CD14-positive monocyte (primary cell): ENCODE measurements at regions not wholly inside any gene's neighbourhood (a gene's known extent, or its start where the extent isn't known, plus 50 kb on each side); places are given as distances from the start of the nearest gene placed in this dataset.

Experiments
- DNase-seq, 3 donors: peaks; one replicate each; pipeline ENCODE4 v3.0.0-alpha.2; 2011 to 2022
- H2AFZ ChIP-seq: 2 replicates; pipeline ENCODE4 v1.6.0; 2012; ENCODE audit warnings: mild to moderate bottlenecking, low read depth, low read length, inconsistent platforms; ENCODE audit not compliant: insufficient read depth, poor library complexity, severe bottlenecking
- H3K27ac ChIP-seq, 2 donors: 1 replicate in 1 of 2; 2 replicates in 1 of 2; pipeline ENCODE4 v1.5.1; 2012 to 2013; ENCODE audit warnings: low read length in 2 of 2, control low read depth in 1 of 2, inconsistent platforms in 1 of 2, low read depth in 1 of 2, mild to moderate bottlenecking in 1 of 2
- H3K27me3 ChIP-seq, 2 donors: one replicate each; pipeline versions ENCODE4 v1.6.0 to v1.6.1; 2011 to 2013; ENCODE audit warnings: low read length in 2 of 2; ENCODE audit not compliant: control insufficient read depth in 2 of 2, insufficient read depth in 2 of 2
- H3K36me3 ChIP-seq, 2 donors: replicated peaks in 1 of 2; 1 replicate in 1 of 2; 2 replicates in 1 of 2; pipeline versions ENCODE4 v1.5.1 to v1.6.1; 2012 to 2013; ENCODE audit warnings: low read length in 2 of 2, control low read depth in 1 of 2, inconsistent platforms in 1 of 2, mild to moderate bottlenecking in 1 of 2; ENCODE audit not compliant: insufficient read depth in 2 of 2, control insufficient read depth in 1 of 2
- H3K4me1 ChIP-seq, 2 donors: 1 replicate in 1 of 2; 2 replicates in 1 of 2; pipeline versions ENCODE4 v1.5.1 to v1.6.1; 2012 to 2013; ENCODE audit warnings: low read length in 2 of 2, control low read depth in 1 of 2, inconsistent platforms in 1 of 2, mild to moderate bottlenecking in 1 of 2, moderate library complexity in 1 of 2; ENCODE audit not compliant: insufficient read depth in 2 of 2, control insufficient read depth in 1 of 2
- H3K4me2 ChIP-seq: replicated peaks from 2 replicates; pipeline ENCODE3; 2012; ENCODE audit warnings: low read length, moderate library complexity, mild to moderate bottlenecking; ENCODE audit not compliant: poor library complexity, severe bottlenecking; ENCODE audit errors: extremely low read depth
- H3K4me3 ChIP-seq, 3 experiments: fragments of 200-600 bp in 1 of 3; sonication (generic) in 1 of 3; replicated peaks in 1 of 3; 1 replicate in 2 of 3; 2 replicates in 1 of 3; pipeline ENCODE4 v1.5.1; 2011 to 2013; ENCODE audit warnings: low read length in 3 of 3, mild to moderate bottlenecking in 3 of 3, control low read depth in 2 of 3, low read depth in 2 of 3, inconsistent platforms in 1 of 3, moderate library complexity in 1 of 3
- H3K79me2 ChIP-seq: 2 replicates; pipeline ENCODE4 v1.6.0; 2012; ENCODE audit warnings: mild to moderate bottlenecking, control low read depth, inconsistent platforms, low read length, moderate library complexity; ENCODE audit not compliant: insufficient read depth
- H3K9ac ChIP-seq: 2 replicates; pipeline ENCODE4 v1.6.0; 2017; ENCODE audit warnings: low read length, mild to moderate bottlenecking; ENCODE audit not compliant: insufficient read depth, poor library complexity, severe bottlenecking
- H3K9me3 ChIP-seq, 2 donors: replicated peaks in 1 of 2; 1 replicate in 1 of 2; 2 replicates in 1 of 2; pipeline versions ENCODE4 v1.5.1 to v1.6.1; 2012 to 2013; ENCODE audit warnings: low read length in 2 of 2, control low read depth in 1 of 2; ENCODE audit not compliant: control insufficient read depth in 1 of 2, insufficient read depth in 1 of 2
- H4K20me1 ChIP-seq: 2 replicates; pipeline ENCODE4 v1.6.0; 2012; ENCODE audit warnings: mild to moderate bottlenecking, low read length, control low read depth, moderate library complexity; ENCODE audit not compliant: insufficient read depth
- H3K27ac Mint-ChIP-seq, 7 donors: one replicate each; pipeline ENCODE4 v1.8.0; 2020; ENCODE audit warnings: mild to moderate bottlenecking in 7 of 7, mixed read lengths in 7 of 7, moderate library complexity in 6 of 7, inconsistent platforms in 2 of 7
- H3K27me3 Mint-ChIP-seq, 3 donors: one replicate each; pipeline ENCODE4 v1.8.0; 2021 to 2022; ENCODE audit warnings: low read depth in 3 of 3, mild to moderate bottlenecking in 3 of 3, mixed read lengths in 3 of 3, moderate library complexity in 3 of 3, inconsistent platforms in 1 of 3
- H3K36me3 Mint-ChIP-seq, 2 donors: one replicate each; pipeline ENCODE4 v1.8.0; 2020; ENCODE audit warnings: mixed read lengths in 2 of 2, inconsistent platforms in 1 of 2, mild to moderate bottlenecking in 1 of 2
- H3K4me1 Mint-ChIP-seq: one replicate; pipeline ENCODE4 v1.8.0; 2020; ENCODE audit warnings: mild to moderate bottlenecking, mixed read lengths
- H3K4me3 Mint-ChIP-seq, 2 donors: one replicate each; pipeline ENCODE4 v1.8.0; 2020; ENCODE audit warnings: mild to moderate bottlenecking in 2 of 2, mixed read lengths in 2 of 2, moderate library complexity in 1 of 2
- H3K9me3 Mint-ChIP-seq, 7 donors: one replicate each; pipeline ENCODE4 v1.8.0; 2020 to 2022; ENCODE audit warnings: mixed read lengths in 7 of 7, mild to moderate bottlenecking in 6 of 7, moderate library complexity in 6 of 7, inconsistent platforms in 2 of 7
- WGBS: methylation state at CpG from one replicate; pipeline ENCODE4 v1.1.5; 2013; ENCODE audit warnings: missing lambda C conversion rate; ENCODE audit not compliant: insufficient coverage; 5-methylcytosine and 5-hydroxymethylcytosine counted together
- intact Hi-C, 2 donors: fragments of 100-400 bp; cut with micrococcal nuclease; formaldehyde crosslinking; loops; one replicate each; pipeline versions ENCODE4 v1.15.0 to v1.15.1; 2023
- TF ChIP-seq, protein P1 (sequence below): fragments of 200-600 bp; IDR thresholded peaks from one replicate; pipeline ENCODE4 v1.8.0; 2022; ENCODE audit warnings: antibody characterized with exemption, mild to moderate bottlenecking

DNA sequence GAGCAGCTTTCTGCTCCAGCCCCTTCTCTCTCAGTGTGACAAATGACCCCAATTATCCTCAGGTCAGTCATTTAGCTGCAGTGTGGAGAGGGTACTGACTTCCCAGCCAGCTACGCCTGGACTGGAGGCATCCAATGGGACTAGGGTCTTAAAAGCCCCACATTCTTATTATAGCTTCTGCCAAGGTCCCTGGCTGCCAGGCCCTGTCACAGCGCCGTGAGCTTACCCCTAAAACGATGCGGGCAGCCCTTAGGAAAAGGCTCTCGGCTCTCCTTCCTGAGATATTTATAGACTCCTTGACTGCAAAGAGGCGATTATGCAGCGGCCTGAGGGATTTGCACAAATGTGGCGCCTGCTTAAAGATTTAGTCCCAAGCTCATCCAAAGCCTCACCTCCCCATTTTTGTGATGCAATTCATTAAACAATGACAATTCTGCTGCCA, 69.2 kb upstream of the EDAR start:
- peaks cover 0 to 2% (median 0%) of the 10 kb centered on the region in 7 donors for H3K9me3 Mint-ChIP-seq
- Histone ChIP-seq H2AFZ (no peak overlapping the region), H3K79me2 (no peaks in the 10 kb centered on the region), H3K4me3 (no peak overlapping the region), H3K36me3 (no peaks in the 10 kb centered on the region), H4K20me1 (no peaks in the 10 kb centered on the region), H3K4me2 (no peak overlapping the region), H3K9me3 (no peaks in the 10 kb centered on the region), H3K27ac (no peak overlapping the region), H3K4me1 (no peaks in the 10 kb centered on the region), H3K9ac (no peak overlapping the region), H3K27me3 (no peaks in the 10 kb centered on the region)
- 24% methylated on average over 8 of the region's 9 CpGs for WGBS
- no peak overlapping the region for H3K4me3 Mint-ChIP-seq
- H3K27me3 Mint-ChIP-seq: peaks cover 0 to 1% (median 0%) of the 10 kb centered on the region in 3 donors
- no peaks in the 10 kb centered on the region for H3K4me1 Mint-ChIP-seq
- TF ChIP-seq, protein P1, sequence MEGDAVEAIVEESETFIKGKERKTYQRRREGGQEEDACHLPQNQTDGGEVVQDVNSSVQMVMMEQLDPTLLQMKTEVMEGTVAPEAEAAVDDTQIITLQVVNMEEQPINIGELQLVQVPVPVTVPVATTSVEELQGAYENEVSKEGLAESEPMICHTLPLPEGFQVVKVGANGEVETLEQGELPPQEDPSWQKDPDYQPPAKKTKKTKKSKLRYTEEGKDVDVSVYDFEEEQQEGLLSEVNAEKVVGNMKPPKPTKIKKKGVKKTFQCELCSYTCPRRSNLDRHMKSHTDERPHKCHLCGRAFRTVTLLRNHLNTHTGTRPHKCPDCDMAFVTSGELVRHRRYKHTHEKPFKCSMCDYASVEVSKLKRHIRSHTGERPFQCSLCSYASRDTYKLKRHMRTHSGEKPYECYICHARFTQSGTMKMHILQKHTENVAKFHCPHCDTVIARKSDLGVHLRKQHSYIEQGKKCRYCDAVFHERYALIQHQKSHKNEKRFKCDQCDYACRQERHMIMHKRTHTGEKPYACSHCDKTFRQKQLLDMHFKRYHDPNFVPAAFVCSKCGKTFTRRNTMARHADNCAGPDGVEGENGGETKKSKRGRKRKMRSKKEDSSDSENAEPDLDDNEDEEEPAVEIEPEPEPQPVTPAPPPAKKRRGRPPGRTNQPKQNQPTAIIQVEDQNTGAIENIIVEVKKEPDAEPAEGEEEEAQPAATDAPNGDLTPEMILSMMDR: no peak
- no peak overlapping the region for H3K27ac Mint-ChIP-seq
- no peaks in the 10 kb centered on the region for H3K36me3 Mint-ChIP-seq
- intact Hi-C loops: no loop called here
- no peak for DNase-seq

DNA sequence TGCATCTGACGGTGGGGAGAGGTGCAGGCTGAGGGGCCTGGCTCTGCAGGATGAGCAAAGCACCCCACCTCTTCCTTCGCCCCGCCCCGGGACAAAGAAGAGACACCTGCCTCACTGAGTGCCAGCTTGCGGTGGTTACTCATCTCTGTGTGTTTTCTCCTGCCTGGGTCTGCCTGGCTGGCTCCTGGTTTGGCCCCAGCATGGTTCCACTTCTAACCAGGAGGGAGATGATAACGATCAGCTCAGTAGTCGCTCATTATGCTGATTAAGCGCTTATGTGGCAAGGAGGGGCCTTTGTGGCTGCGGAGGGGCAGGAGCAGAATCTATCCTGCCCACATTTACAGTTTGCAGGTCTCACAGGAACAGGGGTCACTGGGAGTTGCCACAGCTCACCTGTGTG, 68.7 kb upstream of the EDAR start:
- no peaks in the 10 kb centered on the region for H3K4me1 ChIP-seq
- 60% methylated on average over 8 of the region's 9 CpGs for WGBS
- Mint-ChIP-seq H3K9me3 (peaks cover 0 to 2% (median 0%) of the 10 kb centered on the region in 7 donors), H3K4me1 (no peaks in the 10 kb centered on the region), H3K36me3 (no peaks in the 10 kb centered on the region), H3K27me3 (peaks cover 0 to 2% (median 1%) of the 10 kb centered on the region in 3 donors), H3K4me3 (no peak overlapping the region), H3K27ac (no peak overlapping the region)
- H2AFZ ChIP-seq: no peak overlapping the region
- H3K79me2 ChIP-seq: no peaks in the 10 kb centered on the region
- intact Hi-C loops: no loop called here
- no peak for DNase-seq
- H3K27ac ChIP-seq: no peak overlapping the region
- H3K4me2 ChIP-seq: no peak overlapping the region
- H3K4me3 ChIP-seq: no peak overlapping the region
- H3K36me3 ChIP-seq: no peaks in the 10 kb centered on the region
- H4K20me1 ChIP-seq: no peaks in the 10 kb centered on the region
- no peaks in the 10 kb centered on the region for H3K9me3 ChIP-seq
- TF ChIP-seq, protein P1: no peak
- H3K27me3 ChIP-seq: no peaks in the 10 kb centered on the region
- no peak overlapping the region for H3K9ac ChIP-seq
